Osteocyte (in vitro differentiated cells): ENCODE measurements at regions not wholly inside any gene's neighbourhood (a gene's known extent, or its start where the extent isn't known, plus 50 kb on each side); places are given as distances from the start of the nearest gene placed in this dataset.
"Not testable (repeated sequence)": the region's sequence is repeated elsewhere in the genome, so short reads cannot be mapped to it uniquely, and the experiment has no call there.

ENCODE experiments used
- DNase-seq: peaks from one replicate; pipeline ENCODE4 v3.0.0; 2021; ENCODE audit warnings: mixed read lengths; ENCODE audit not compliant: unreplicated experiment; ENCODE audit errors: extremely low spot score
- H3K27ac Mint-ChIP-seq: one replicate; pipeline ENCODE4 v1.8.0; 2021; ENCODE audit warnings: mild to moderate bottlenecking, mixed read lengths; ENCODE audit not compliant: unreplicated experiment
- H3K27me3 Mint-ChIP-seq: one replicate; pipeline ENCODE4 v1.8.0; 2021; ENCODE audit warnings: mixed read lengths; ENCODE audit not compliant: unreplicated experiment
- H3K36me3 Mint-ChIP-seq: one replicate; pipeline ENCODE4 v1.8.0; 2021; ENCODE audit warnings: mixed read lengths; ENCODE audit not compliant: unreplicated experiment
- H3K4me1 Mint-ChIP-seq: one replicate; pipeline ENCODE4 v1.8.0; 2021; ENCODE audit warnings: mixed read lengths; ENCODE audit not compliant: unreplicated experiment
- H3K4me3 Mint-ChIP-seq: one replicate; pipeline ENCODE4 v1.8.0; 2021; ENCODE audit warnings: mild to moderate bottlenecking, moderate library complexity, mixed read lengths; ENCODE audit not compliant: unreplicated experiment
- H3K9me3 Mint-ChIP-seq: one replicate; pipeline ENCODE4 v1.8.0; 2021; ENCODE audit warnings: mixed read lengths; ENCODE audit not compliant: unreplicated experiment
- CTCF ChIP-seq: fragments of 200-600 bp; sonication (generic); IDR thresholded peaks from 2 replicates; pipeline ENCODE4 v1.5.0; 2021; ENCODE audit warnings: antibody characterized with exemption, mild to moderate bottlenecking, moderate library complexity

GRCh38 chr5:117135851-117136250 lies 561.2 kb upstream of the SEMA6A start:
- no peak for DNase-seq
- H3K4me1 Mint-ChIP-seq, result peaks cover 2% of the 10 kb centered on the region
- H3K4me3 Mint-ChIP-seq, result no peak overlapping the region
- no peaks in the 10 kb centered on the region for H3K9me3 Mint-ChIP-seq
- no peaks in the 10 kb centered on the region for H3K27me3 Mint-ChIP-seq
- no peaks in the 10 kb centered on the region for H3K36me3 Mint-ChIP-seq
- no peak for TF ChIP-seq CTCF
- no peak overlapping the region for H3K27ac Mint-ChIP-seq

DNA sequence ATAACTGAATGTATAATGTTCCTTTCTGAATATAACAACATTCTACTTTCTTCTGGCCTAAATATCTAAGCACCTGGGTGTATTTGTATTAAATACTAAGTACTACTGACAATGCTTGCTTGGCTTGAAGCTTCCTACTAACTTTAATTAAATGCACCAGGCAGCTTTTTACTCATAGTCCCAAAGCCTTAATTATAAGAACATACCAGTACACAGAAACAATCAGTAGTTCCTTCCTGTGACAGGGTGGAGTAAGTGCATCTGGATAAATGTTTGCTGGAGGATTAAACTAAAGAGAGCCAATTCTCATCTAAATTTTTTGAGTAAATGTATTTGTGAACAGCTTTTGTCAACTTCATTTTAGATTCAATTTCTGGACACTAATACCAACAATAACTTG lies 558.6 kb upstream of the SEMA6A start:
- H3K27me3 Mint-ChIP-seq, result no peaks in the 10 kb centered on the region
- no peak overlapping the region for H3K4me3 Mint-ChIP-seq
- no peak for DNase-seq

GRCh38 chr5:117131876-117132275 lies 557.3 kb upstream of the SEMA6A start:
- Mint-ChIP-seq H3K27ac (no peak overlapping the region), H3K27me3 (no peaks in the 10 kb centered on the region), H3K36me3 (no peaks in the 10 kb centered on the region), H3K4me1 (peaks cover 2% of the 10 kb centered on the region), H3K9me3 (no peaks in the 10 kb centered on the region), H3K4me3 (no peak overlapping the region)
- no peak for DNase-seq
- TF ChIP-seq CTCF, result no peak

More for the DNA sequence above, 558.6 kb upstream of the SEMA6A start:
- TF ChIP-seq CTCF, result no peak
- Mint-ChIP-seq H3K27ac (no peak overlapping the region), H3K36me3 (no peaks in the 10 kb centered on the region), H3K4me1 (peaks cover 2% of the 10 kb centered on the region), H3K9me3 (no peaks in the 10 kb centered on the region)

DNA sequence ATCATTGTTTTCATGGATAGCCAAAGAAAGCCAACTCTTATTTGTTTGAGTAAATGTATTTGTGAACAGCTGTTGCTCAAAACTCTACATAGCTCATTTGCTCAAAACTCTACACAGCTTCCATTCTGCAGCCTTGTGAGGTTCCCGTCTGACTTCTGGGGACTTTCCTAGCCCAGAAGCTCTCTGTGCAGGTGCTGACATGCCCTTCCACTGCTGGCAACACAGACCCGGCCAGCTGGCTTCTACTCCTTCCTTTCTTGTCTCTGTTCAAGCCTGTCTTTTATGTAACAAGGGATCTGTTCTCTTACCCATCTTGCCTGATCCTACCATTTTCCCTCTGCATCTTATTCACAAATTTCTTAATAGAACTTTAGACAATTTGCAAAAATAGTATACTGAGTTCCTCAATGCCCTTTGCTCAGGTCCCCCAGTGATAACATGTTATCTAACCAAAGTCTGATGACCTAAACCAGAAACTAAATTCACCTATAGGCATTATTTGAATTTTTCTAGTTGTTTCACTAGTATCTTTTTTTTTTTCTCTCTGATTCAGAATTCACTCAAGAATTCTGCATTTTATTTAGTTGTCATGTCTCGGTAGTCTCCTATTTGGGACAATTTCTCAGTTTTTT lies 556.5 kb upstream of the SEMA6A start:
- Mint-ChIP-seq H3K27me3 (no peaks in the 10 kb centered on the region), H3K27ac (no peak overlapping the region), H3K4me3 (no peak overlapping the region), H3K9me3 (no peaks in the 10 kb centered on the region), H3K36me3 (no peaks in the 10 kb centered on the region), H3K4me1 (peaks cover 2% of the 10 kb centered on the region)
- no peak for TF ChIP-seq CTCF
- no peak for DNase-seq

DNA sequence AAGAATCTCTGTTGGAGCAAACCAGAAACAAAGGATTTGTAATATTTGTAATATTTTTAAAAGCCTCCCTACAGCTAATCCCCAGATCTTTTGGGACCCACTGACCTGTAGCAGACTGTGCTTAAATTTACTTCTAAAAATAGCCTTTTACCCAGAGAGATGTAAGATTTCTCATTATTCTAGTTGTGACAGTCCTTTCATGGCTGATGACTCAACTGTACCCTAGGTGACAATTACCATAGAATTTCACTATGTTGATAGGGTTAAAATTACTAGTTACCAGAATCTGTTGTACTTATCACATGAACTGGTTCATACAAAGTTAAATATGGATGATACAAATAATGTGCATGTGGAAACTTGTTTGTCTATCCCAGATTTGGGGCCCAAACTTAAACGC lies 543.9 kb upstream of the SEMA6A start:
- Mint-ChIP-seq H3K9me3 (peaks cover 10% of the 10 kb centered on the region), H3K4me1 (no peaks in the 10 kb centered on the region), H3K27ac (no peak overlapping the region), H3K4me3 (no peak overlapping the region), H3K36me3 (no peaks in the 10 kb centered on the region), H3K27me3 (no peaks in the 10 kb centered on the region)
- no peak for DNase-seq
- no peak for TF ChIP-seq CTCF

- H3K27ac Mint-ChIP-seq, H3K4me1 Mint-ChIP-seq, H3K36me3 Mint-ChIP-seq, H3K9me3 Mint-ChIP-seq, DNase-seq, H3K27me3 Mint-ChIP-seq, H3K4me3 Mint-ChIP-seq: not testable (repeated sequence)
Observed at GRCh38 chr5:117117314-117117713, 542.7 kb upstream of the SEMA6A start.
